IMR-90 (cell line): ENCODE measurements at regions not wholly inside any gene's neighbourhood (a gene's known extent, or its start where the extent isn't known, plus 50 kb on each side); places are given as distances from the start of the nearest gene placed in this dataset.

Source experiments
- CEBPB ChIP-seq: IDR thresholded peaks from 2 replicates; pipeline ENCODE4 v1.6.1; 2012; ENCODE audit warnings: low read depth, low read length, improper control_type of control experiment
- CHD1 ChIP-seq: IDR thresholded peaks from 2 replicates; pipeline ENCODE4 v1.6.1; 2012; ENCODE audit warnings: low read depth, low read length, improper control_type of control experiment
- FOS ChIP-seq: fragments of 150-350 bp; IDR thresholded peaks from 2 replicates; pipeline ENCODE4 v1.6.1; 2016; ENCODE audit warnings: low read depth, low read length
- MXI1 ChIP-seq: IDR thresholded peaks from 2 replicates; pipeline ENCODE4 v1.6.1; 2012; ENCODE audit warnings: low read depth, mild to moderate bottlenecking, low read length, moderate library complexity, borderline replicate concordance
- NFE2L2 ChIP-seq: fragments of 150-350 bp; IDR thresholded peaks from 2 replicates; pipeline ENCODE4 v1.6.1; 2016; ENCODE audit warnings: low read depth, mild to moderate bottlenecking, low read length
- POLR2A ChIP-seq: IDR thresholded peaks from 2 replicates; pipeline ENCODE4 v1.6.1; 2012; ENCODE audit warnings: mild to moderate bottlenecking, low read depth, low read length
- RAD21 ChIP-seq: IDR thresholded peaks from 2 replicates; pipeline ENCODE4 v1.6.1; 2012; ENCODE audit warnings: low read length, improper control_type of control experiment
- RCOR1 ChIP-seq: IDR thresholded peaks from 2 replicates; pipeline ENCODE4 v1.6.1; 2012; ENCODE audit warnings: mild to moderate bottlenecking, low read length, improper control_type of control experiment; ENCODE audit not compliant: insufficient replicate concordance
- RFX5 ChIP-seq: IDR thresholded peaks from 2 replicates; pipeline ENCODE4 v1.8.0; 2012; ENCODE audit warnings: low read depth, mild to moderate bottlenecking, low read length, moderate library complexity
- SMC3 ChIP-seq: fragments of 150-350 bp; IDR thresholded peaks from 2 replicates; pipeline ENCODE4 v1.6.1; 2016; ENCODE audit warnings: low read depth, mild to moderate bottlenecking, antibody characterized with exemption, low read length, moderate library complexity
- TF ChIP-seq, protein P1 (sequence below): conservative IDR thresholded peaks from 2 replicates; pipeline ENCODE4 v1.5.1; 2012; ENCODE audit warnings: mild to moderate bottlenecking, low read depth, low read length, improper control_type of control experiment
- TF ChIP-seq, protein P2 (sequence below): fragments of 150-350 bp; IDR thresholded peaks from 2 replicates; pipeline ENCODE4 v1.6.1; 2016; ENCODE audit warnings: low read depth, mild to moderate bottlenecking, low read length, moderate library complexity, borderline replicate concordance
- TF ChIP-seq, protein P3 (sequence below): fragments of 150-350 bp; IDR thresholded peaks from 2 replicates; pipeline ENCODE4 v1.6.1; 2017; ENCODE audit warnings: mild to moderate bottlenecking, antibody characterized with exemption, low read length, low read depth

DNA sequence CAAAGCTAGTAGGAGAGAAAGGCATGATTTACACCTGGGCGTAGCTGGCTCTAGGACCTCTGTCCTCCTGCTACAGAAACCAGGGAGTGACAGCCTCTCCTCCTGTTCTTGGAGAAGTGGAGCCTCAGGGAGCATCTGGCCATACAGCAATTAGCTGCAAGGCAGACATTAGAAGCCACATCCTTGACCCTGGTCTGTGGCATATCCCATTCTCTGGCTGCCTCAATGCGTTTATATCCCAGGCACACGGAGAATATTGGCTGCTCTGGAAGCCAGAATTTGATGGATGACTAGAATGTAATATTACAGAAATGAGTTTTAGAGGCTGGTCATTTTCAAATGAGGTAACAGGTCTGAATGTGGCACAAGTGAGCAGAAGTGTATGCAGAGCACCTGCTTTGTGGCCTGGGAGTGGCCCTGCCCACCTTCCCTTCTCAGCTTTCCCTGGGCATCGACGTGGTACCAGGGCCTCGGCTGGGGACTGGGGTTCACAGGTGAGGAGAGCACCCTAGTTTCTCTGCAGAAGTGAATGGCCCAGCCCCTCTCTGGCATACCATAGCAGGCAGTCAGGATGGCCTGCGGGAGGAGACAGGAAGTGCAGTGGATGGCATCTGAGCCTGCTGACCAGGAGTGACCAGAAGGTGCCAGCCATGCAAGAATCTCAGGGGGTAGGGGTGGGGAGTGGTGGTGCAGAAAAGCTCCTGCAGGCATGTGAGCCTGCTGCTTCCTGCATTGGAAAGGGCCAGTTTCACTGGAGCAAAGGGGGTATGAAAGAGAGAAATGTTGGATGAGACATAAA is 367.2 kb upstream of the ZNF32 start:
- TF ChIP-seq, protein P1, sequence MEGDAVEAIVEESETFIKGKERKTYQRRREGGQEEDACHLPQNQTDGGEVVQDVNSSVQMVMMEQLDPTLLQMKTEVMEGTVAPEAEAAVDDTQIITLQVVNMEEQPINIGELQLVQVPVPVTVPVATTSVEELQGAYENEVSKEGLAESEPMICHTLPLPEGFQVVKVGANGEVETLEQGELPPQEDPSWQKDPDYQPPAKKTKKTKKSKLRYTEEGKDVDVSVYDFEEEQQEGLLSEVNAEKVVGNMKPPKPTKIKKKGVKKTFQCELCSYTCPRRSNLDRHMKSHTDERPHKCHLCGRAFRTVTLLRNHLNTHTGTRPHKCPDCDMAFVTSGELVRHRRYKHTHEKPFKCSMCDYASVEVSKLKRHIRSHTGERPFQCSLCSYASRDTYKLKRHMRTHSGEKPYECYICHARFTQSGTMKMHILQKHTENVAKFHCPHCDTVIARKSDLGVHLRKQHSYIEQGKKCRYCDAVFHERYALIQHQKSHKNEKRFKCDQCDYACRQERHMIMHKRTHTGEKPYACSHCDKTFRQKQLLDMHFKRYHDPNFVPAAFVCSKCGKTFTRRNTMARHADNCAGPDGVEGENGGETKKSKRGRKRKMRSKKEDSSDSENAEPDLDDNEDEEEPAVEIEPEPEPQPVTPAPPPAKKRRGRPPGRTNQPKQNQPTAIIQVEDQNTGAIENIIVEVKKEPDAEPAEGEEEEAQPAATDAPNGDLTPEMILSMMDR, result no peak
- TF ChIP-seq CEBPB (no peak), POLR2A (no peak), SMC3 (no peak), FOS (no peak), RAD21 (no peak), NFE2L2 (no peak), MXI1 (no peak), RFX5 (no peak), CHD1 (no peak), RCOR1 (no peak)
- TF ChIP-seq, protein P2, sequence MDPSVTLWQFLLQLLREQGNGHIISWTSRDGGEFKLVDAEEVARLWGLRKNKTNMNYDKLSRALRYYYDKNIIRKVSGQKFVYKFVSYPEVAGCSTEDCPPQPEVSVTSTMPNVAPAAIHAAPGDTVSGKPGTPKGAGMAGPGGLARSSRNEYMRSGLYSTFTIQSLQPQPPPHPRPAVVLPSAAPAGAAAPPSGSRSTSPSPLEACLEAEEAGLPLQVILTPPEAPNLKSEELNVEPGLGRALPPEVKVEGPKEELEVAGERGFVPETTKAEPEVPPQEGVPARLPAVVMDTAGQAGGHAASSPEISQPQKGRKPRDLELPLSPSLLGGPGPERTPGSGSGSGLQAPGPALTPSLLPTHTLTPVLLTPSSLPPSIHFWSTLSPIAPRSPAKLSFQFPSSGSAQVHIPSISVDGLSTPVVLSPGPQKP, result no peak
- TF ChIP-seq, protein P3, sequence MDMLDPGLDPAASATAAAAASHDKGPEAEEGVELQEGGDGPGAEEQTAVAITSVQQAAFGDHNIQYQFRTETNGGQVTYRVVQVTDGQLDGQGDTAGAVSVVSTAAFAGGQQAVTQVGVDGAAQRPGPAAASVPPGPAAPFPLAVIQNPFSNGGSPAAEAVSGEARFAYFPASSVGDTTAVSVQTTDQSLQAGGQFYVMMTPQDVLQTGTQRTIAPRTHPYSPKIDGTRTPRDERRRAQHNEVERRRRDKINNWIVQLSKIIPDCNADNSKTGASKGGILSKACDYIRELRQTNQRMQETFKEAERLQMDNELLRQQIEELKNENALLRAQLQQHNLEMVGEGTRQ, result no peak
